C1 segment of cervical spinal cord (tissue), 14 donors: ENCODE measurements at regions not wholly inside any gene's neighbourhood (a gene's known extent, or its start where the extent isn't known, plus 50 kb on each side); places are given as distances from the start of the nearest gene placed in this dataset.

ENCODE experiments used
- DNase-seq, 14 donors: peaks; one replicate each; lab custom pipeline; 2025; lab: John Stamatoyannopoulos, UW

DNA sequence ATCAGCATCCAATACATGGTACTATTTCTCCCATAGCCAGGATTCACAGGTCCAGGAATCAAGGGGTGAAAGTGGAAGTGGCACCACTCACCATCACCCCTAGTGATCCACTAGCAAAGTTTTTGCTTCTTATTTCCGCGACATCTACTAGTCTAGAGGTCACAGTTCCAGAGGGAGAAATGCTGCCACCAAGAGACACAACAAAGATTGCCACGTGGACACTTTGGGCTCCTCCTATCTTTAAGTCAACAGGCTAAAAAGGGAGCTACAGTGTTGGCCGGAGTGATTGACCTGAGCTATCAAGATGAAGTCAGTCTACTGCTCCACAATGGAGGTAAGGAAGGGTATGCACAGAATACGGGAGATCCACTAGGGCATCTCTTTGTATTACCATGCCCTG lies 178.2 kb downstream of the AKR1D1 start:
- no peak for DNase-seq

DNA sequence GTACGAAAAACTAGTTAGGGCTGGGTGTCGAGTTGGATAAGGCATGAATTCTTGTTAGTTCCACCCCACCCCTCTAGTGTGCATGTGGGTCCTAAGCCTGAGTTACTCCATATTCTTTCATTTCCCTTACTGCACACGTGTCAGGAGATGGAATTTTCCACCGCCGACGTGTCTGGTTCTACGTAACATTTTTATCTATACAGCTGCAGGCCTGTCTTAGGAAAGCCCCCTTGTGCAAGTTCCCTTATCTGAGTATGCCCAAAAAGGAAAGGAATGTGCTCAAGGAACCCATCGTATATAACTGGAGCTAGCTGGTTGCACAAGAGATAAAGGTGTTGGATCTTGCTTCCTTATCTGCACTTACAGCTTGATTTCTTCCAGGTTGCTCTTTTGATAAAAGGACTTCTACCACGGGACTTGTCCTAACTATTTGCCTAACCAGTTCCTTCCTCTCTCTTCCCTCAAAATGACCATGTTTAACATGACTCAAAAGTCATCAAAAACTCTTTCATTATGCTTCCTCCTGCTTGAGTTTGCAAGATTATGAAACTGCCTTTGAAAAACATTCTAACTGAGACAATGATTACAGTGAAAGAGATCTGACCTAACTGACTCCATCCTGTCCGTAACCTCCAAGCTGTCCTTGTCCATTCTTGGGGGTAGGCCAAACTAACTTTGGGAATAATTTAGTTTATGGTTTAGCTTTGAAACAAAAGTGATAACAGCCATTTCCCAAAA lies 181.4 kb downstream of the AKR1D1 start:
- no peak for DNase-seq

DNA sequence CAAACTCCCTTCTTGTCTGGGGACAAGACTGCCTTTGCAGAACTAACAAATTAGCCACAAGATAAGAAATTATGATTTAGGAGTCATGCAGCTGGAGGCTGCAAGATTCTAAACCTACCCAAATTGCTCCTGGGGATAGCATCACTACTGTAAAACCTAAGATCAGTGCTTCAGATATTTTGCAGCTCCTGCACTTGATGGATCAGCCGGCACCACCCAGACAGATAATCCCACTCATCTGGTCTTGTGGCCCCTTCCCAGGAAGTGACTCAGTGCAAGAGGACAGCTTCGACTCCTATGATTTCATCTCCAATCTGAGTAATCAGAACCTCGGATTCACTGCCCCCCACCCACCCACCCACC lies 181.9 kb downstream of the AKR1D1 start:
- DNase-seq, result no peak

DNA sequence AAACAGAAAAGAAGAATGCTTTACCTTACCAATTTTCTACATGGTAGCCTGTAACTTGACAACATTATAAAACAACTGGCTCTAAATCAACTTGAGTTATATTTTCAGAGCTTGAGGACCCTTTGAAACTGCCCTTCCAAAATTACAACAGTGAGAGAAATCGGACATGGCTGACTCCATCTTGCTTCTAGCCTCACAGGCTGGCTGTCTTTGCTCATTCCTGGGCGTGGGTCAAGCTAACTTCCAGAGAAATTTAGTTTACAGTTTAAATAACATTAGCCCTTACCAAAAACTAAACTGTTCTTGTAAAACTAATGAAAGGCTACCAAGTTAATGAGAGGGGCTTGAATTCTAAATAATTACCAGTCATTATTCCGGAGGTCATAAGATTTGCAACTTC lies 183.4 kb downstream of the AKR1D1 start:
- DNase-seq, result no peak

DNA sequence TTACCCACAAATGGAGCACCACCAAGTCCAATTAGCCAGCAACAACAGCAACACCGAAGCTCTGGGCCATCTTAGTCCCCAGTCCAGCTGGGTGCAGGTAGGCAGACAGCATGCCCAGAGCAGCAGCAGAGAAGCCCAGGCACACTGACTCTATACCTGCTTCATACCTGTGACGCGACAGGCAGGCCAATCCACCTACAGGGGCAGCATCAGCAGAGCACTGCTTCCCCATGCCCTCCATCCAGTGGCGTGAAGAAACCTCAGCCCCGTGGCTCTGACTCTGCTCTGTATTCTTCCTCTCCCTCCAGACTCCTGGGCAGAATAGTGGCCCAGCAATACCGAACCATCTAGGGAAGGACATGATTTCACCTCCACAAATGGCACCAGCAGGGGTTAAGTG lies 191.7 kb downstream of the AKR1D1 start:
- DNase-seq, result no peak

DNA sequence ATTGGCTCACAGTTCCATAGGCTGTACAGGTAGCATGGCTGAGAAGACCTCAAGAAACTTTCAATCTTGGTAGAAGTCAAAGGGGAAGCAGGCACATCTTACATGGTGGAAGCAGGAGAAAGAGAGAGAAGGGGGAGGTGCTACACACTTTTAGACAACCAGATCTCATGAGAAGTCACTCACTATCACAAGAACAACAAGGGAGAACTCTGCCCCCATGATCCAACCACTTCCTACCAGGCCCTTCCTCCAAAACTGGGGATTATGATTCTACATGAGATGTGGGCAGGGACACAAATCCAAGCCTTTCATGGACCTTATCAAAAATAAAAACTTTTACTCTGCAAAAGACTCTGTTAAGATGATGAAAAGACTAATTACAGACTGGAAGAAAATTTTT lies 183.2 kb upstream of the TRIM24 start:
- DNase-seq, result no peak

DNA sequence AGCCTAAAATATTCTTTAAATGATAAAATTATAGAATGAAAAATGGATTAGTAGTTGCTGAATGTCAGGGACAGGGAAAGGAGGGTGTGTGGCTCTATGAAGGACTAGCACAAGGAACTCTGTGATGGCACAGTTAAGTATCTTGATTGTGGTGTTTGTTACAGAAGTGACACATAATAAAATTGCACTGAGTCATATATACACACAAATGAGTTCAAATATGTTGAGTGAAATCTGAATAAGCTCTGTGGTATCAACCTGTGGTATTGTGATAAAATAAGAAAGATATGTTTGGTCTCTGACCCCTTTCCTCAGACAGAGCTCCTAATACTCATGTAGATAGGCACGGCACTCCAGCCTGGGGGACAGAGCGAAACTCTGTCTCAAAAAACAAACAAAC lies 181.5 kb upstream of the TRIM24 start:
- DNase-seq, result no peak

DNA sequence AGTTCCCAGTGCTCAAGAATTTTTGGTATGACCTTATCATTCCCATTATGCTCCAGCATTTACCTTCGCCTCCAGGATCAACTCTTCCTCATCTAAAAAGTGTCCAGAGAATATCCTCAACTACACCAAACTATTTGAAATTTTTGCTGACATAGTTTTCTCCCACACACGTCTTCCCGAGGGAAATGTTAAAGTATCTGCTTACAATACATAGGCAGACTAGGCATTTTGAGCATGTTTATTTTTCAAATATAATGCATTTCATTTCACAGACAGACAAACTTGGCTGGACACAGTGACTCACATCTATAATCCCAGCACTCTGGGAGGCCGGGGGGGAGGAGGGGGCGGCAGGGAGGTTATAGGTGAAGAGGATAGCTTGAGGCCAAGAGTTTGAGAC lies 177.1 kb upstream of the TRIM24 start:
- no peak for DNase-seq

DNA sequence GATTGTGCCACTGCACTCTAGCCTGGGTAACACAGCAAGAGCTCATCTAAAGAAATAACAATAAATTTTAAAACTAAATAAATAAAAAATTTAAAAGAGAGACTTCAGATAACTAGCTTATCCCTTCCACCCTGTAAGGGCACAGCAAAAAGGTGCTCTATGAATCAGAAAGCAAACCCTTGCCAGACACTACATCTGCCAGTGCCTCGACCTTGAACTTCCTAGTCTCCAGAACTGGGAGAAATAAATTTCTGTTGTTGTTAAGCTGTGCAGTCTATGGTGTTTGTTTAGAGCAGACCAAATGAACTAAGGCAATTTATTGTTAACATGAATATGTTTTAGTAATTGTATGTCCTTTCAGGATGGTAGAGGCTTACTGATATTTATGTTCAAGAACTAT lies 174.9 kb upstream of the TRIM24 start:
- no peak for DNase-seq

DNA sequence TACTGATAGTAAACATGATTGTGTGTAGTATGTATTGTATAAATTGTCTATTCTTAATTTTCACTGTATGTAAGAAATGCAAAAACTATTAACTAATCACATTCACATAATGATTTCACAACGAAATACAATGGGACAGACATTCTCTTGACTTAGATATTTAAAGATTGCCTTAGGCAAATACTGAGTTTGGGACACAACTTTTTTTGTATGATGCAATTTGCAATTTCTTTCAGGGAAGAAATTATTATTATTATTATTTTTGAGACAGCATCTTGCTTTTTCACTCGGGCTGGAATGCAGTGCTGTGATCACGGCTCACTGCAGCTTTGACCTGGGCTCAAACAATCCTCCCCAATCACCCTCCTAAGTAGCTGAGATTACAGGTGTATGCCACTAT lies 173.2 kb upstream of the TRIM24 start:
- DNase-seq, result no peak

DNA sequence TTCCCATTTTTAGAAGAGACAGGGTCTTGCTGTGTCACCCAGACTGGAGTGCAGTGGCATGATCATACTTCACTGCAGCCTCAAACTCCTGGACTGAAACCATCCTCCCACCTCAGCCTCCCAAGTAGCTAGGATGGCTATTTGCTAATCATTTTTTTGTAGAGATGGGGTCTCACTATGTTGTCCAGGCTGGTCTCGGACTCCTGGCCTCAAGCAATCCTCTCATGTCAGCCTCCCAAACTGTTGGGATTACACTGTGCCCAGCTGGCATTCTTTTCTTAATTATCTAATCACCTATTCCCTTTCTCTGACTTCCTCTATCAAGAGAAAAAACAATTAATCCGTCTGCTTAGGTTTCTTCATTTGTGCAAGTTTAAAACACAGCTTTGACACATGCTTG lies 172.5 kb upstream of the TRIM24 start:
- no peak for DNase-seq

DNA sequence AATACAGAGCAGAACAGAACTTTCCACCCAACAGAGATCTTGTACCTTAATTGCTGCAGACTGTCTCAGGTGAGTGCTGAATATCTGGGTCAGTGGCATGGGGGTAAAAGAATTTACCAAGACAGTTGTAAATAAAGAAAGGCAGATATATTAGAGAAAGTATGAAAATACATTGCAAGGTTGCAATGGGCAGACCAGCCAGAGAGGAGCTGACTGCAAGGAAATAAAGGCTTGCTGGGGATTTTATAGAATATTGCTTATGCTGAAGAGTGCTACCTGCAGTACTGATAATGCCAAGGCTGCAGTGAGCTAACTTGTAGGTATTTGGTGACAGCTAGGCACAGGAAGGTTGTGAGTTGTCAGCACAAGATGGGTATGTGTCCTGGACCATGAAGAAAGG lies 171.0 kb upstream of the TRIM24 start:
- DNase-seq, result no peak

DNA sequence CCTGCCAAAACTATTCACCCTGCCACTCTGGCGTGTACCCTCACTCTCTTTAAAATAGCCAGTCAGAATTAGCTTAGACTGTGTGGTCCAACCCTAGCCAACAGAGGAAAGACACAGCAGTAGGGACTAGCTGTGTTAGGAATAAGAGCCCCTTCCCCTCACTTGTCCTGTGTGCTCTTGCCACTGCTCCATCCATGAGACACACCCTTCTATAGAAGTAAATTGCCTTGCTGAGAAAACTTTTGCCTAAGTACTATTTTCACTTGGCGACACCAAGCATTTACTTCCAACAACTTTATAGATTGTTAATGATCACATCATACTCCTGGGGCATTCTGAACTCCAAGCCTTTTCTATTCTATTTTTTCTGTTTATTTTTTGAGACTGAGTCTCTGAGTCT lies 170.2 kb upstream of the TRIM24 start:
- no peak for DNase-seq

DNA sequence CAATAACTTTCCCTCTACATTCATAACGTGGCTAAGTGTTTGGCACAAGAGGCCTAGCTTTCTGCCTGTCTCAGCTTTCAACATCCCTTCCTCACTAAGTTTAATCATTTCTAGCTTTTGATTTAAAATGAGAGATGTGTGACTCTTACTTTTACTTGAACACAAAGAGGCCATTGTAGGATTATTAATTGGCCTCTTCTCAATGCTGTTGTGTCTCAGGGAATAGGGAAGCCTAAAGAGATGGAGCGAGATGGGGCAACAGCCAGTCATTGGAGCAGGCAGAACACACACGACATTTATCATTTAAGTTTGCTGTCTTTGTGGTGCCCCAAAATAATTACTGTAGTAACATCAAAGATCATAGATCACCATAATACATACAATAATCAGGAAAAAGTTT lies 167.1 kb upstream of the TRIM24 start:
- no peak for DNase-seq

DNA sequence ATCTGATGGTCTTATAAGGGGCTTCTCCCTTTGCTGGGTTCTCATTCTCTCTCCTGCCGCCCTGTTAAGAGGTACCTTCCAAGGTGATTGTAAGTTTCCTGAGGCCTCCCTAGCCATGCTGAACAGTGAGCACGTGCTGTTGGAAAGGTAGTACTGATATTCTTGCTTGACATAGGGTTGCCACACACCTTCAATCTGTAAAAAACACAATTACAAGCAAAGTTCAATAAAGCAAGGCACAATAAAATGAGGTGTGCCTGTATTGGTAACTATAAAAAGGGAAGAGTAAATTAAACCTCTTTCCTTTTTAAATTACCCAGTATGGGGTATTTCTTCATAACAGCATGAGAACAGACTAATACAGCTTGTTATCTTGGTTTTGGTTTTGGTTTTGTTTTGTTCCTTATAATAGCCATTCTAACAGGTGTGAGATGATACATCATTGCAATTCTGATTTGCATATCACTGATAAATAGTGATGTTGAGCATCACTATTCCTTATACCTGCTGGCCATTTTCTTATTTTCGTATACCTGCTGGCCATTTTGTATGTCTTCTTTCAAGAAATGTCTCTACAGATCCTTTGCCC lies 164.9 kb upstream of the TRIM24 start:
- DNase-seq, result no peak

DNA sequence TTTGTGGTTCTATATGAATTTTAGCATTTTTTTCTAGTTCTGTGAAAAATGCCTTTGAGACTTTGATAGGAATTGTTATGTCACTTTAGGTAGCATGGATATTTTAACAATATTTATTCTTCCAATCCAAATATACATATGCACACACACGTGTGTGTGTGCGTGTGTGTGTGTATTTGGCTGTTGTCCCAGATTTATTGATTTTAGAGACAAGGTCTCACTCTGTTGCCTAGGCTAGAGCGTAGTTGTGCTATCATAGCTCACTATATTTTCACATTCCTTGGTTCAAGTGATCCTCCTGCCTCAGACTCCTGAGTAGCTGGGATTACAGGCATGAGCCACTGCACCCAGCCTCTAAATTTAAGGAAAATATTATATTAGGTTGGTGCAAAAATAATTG lies 162.5 kb upstream of the TRIM24 start:
- no peak for DNase-seq

DNA sequence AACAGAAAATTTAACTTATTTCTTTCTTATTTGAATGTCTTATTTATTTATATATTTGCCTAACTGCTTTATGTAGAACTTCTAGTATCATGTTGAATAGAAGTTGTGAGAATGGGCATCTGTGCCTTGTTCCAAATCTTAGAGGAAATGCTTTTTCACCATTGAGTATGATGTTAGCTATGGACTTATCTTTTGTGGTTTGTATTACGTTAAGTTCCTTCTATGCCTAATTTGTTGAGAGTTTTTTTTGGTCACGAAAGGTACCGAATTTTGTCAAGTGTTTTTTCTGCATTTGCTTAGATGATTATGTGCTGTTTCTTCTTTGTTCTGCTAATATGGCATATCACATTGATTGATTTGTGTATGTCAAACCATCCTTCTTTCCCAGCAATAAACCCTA lies 161.0 kb upstream of the TRIM24 start:
- DNase-seq, result no peak

DNA sequence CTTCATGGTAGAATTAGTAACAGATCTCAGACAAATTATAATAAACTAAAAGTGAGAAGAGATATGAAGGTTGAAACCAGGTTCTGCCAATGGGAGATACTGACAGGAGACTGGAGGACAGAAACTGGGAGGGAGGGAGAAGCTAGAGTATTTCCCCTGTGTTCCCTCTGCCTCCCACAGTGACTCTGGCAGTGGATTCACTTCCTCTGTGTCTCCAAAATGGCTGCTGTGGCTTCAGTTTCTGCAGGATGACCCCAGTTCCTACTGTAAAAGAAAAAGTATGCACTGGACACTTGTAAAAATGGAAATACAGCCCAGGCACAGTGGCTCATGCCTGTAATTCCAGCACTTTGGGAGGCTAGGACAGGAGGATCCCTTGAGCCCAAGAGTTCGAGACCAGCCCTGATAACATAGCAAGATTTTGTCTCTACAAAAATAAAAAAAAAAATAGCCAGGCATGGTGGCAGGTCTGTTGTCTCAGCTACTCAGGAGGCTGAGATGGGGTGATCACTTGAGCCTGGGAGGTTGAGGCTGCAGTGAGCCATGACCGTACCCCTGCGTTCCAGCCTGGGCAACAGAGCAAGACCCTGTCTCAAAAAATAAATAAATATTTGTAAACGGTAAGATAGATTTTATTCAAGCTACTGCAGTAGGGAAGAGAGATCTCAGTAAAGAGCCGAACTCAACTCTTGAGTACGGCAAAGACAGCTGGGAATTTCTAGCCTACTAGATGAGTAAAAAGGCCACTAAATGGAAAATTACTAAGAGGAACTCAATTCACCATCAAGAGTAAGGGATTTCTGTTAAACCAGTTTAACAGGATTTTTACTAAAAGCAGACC lies 156.6 kb upstream of the TRIM24 start:
- DNase-seq, result no peak

DNA sequence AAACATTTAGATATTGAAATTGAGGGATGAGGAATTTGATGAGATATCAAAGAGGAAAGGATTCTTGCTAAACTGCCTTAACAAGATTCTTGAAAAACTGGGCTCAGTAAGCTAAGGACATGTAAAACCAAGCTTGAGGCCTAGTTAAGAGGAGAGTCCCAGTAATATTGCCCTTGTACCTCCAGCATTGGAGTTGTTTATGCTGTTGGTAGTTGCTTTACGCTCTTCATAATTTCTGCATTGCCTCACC lies 156.1 kb upstream of the TRIM24 start:
- DNase-seq, result no peak

DNA sequence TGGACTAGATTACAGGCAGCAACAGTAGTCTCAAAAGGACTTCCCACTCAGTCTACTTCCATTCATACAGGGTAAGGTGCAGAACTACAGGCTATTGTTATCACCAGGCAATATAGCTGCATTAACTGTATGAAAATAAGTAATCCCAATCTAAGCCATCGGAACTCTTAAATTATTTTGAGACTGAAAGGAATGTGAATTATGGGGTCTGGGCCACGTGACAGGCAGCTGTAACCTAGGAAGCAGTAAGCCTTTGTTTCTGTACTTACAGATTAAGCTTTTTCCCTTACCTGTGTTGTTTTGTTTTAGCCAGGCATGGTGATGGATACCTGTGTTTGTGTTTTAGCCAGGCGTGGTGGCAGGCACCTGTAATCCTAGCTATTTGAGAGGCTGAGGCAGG lies 152.4 kb upstream of the TRIM24 start:
- no peak for DNase-seq

DNA sequence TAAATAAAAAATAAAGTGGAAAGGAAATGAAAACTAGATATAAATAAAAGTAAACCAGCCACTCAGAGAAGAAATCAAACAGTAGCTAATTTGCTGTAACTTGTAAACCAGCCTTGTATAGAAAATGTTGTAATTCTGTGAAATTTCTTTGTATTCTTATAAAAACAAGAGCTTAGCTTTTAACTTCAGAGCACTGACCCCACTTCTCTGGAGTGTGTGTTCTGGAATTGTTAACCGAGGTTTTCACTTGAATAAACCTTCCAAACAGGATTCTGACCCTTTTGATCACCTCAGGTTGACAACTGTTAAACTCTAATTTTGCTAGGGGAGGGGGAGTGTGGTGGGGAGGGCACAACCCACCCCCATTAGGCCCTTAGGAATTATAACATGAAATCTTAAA lies 151.9 kb upstream of the TRIM24 start:
- no peak for DNase-seq

DNA sequence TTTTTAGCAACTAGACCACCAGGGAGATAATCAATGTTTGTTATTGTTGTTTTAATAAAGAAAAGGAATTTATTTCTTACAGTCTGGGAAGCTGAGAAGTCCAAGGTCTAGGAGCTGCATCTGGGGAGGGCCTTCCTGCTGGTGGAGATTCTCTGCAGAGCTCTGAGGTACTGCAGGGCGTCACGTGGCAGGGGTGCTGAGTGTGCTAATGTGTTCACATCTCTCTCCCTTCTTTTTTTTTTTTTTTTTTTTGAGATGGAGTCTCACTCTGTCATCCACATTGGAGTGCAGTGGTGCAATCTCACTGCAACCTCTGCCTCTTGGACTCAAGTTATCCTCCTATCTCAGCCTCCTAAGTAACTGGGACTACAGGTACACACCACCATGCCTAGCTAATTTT lies 150.9 kb upstream of the TRIM24 start:
- no peak for DNase-seq

DNA sequence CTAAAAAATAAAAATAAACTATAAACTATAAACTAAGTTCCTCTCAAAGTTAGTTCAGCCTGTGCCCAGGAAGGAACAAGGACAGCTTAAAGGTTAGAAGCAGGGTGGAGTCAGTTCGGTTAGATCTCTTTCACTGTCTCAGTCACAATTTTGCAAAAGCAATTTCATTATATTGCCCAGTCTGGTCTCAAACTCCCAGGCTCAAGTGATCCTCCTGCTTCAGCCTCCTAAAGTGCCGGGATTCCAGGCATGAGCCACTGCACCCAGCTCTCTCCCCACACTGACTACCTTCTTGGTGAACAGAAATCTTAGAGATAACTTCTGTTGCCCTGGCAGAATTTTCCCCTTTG lies 146.3 kb upstream of the TRIM24 start:
- DNase-seq, result no peak
